Erythroblast (primary cell): ENCODE measurements at regions not wholly inside any gene's neighbourhood (a gene's known extent, or its start where the extent isn't known, plus 50 kb on each side); places are given as distances from the start of the nearest gene placed in this dataset.

Experiments used
- GATA1 ChIP-seq: IDR thresholded peaks from 2 replicates; pipeline ENCODE4 v1.6.1; 2011; ENCODE audit warnings: low read depth, mild to moderate bottlenecking, control low read depth, low read length, moderate library complexity
- POLR2A ChIP-seq: IDR thresholded peaks from 2 replicates; pipeline ENCODE4 v1.6.1; 2011; ENCODE audit warnings: mild to moderate bottlenecking, low read length

- TF ChIP-seq POLR2A (no peak), GATA1 (no peak)
Measured at GRCh38 chr15:98445315-98445714, 203.0 kb upstream of the IGF1R start.
